ENCODE measurements at regions not wholly inside any gene's neighbourhood (a gene's known extent, or its start where the extent isn't known, plus 50 kb on each side); places are given as distances from the start of the nearest gene placed in this dataset.

GRCh38 chr5:124404796-124405195 lies 341.6 kb downstream of the ZNF608 start:
- TF ChIP-seq EZH2 (IDR thresholded peaks at IDR 0.05; ENCODE audit: borderline replicate concordance, low read depth, low read length, severe bottlenecking) (no peak), POLR2A (IDR thresholded peaks at IDR 0.05; ENCODE audit: low read depth, low read length) (no peak), CTCF (IDR thresholded peaks at IDR 0.05; ENCODE audit: extremely low read depth in 1 of 2, insufficient read depth in 1 of 2, low read depth in 1 of 2, low read length in 2 of 2) (no peak), FOS (IDR thresholded peaks at IDR 0.05; ENCODE audit: borderline replicate concordance, insufficient read depth, low read length) (no peak), MYC (IDR thresholded peaks at IDR 0.05; ENCODE audit: low read depth, low read length) (no peak)

All from endothelial cell of umbilical vein (primary cell).